ENCODE measurements at regions not wholly inside any gene's neighbourhood (a gene's known extent, or its start where the extent isn't known, plus 50 kb on each side); places are given as distances from the start of the nearest gene placed in this dataset.
"Not testable (repeated sequence)": the region's sequence is repeated elsewhere in the genome, so short reads cannot be mapped to it uniquely, and the experiment has no call there.

- no peaks in the 10 kb centered on the region for H3K4me1 ChIP-seq
- no peaks in the 10 kb centered on the region for H3K27me3 ChIP-seq
- peaks cover 0 to 4% of the 10 kb centered on the region in 2 donors for H3K9me3 ChIP-seq
- no peaks in the 10 kb centered on the region for H3K36me3 ChIP-seq
- TF ChIP-seq CTCF (IDR thresholded peaks at IDR 0.05), result no peak
- DNase-seq (ENCODE audit: low spot score in 2 of 2), result no peak
- H3K27ac ChIP-seq, result no peak overlapping the region
- intact Hi-C loops (cut with DNase I), result no loop called here
- H3K4me3 ChIP-seq, result no peak overlapping the region
Measured at GRCh38 chr7:27000496-27000895, 95.3 kb downstream of the HOXA1 start.

- H3K9me3 ChIP-seq; H3K27ac ChIP-seq; H3K27me3 ChIP-seq; H3K36me3 ChIP-seq; DNase-seq (ENCODE audit: low spot score in 2 of 2); H3K4me3 ChIP-seq; intact Hi-C loops (cut with DNase I); H3K4me1 ChIP-seq: not testable (repeated sequence)
Measured at GRCh38 chr7:26998284-26998683, 97.5 kb downstream of the HOXA1 start.

GRCh38 chr7:26995666-26996065 is 100.1 kb downstream of the HOXA1 start:
- Histone ChIP-seq H3K9me3 (peaks cover 0 to 4% of the 10 kb centered on the region in 2 donors), H3K27ac (no peak overlapping the region), H3K4me1 (no peaks in the 10 kb centered on the region), H3K27me3 (no peaks in the 10 kb centered on the region), H3K4me3 (no peak overlapping the region), H3K36me3 (no peaks in the 10 kb centered on the region)
- TF ChIP-seq CTCF (IDR thresholded peaks at IDR 0.05), result no peak
- no peak for DNase-seq (ENCODE audit: low spot score in 2 of 2)
- intact Hi-C loops (cut with DNase I), result no loop called here

- no peak for TF ChIP-seq CTCF (IDR thresholded peaks at IDR 0.05)
- intact Hi-C loops (cut with DNase I), result no loop called here
- Histone ChIP-seq H3K9me3 (peaks cover 0 to 4% of the 10 kb centered on the region in 2 donors), H3K36me3 (no peaks in the 10 kb centered on the region), H3K27ac (no peak overlapping the region), H3K4me3 (no peak overlapping the region), H3K27me3 (no peaks in the 10 kb centered on the region), H3K4me1 (no peaks in the 10 kb centered on the region)
- no peak for DNase-seq (ENCODE audit: low spot score in 2 of 2)
Measured at GRCh38 chr7:26993816-26994810, 101.7 kb downstream of the HOXA1 start.

- Histone ChIP-seq H3K4me1 (no peaks in the 10 kb centered on the region), H3K9me3 (no peaks in the 10 kb centered on the region), H3K27ac (no peak overlapping the region), H3K4me3 (no peak overlapping the region), H3K27me3 (no peaks in the 10 kb centered on the region), H3K36me3 (no peaks in the 10 kb centered on the region)
- DNase-seq (ENCODE audit: low spot score in 2 of 2), result no peak
- intact Hi-C loops (cut with DNase I), result no loop called here
- no peak for TF ChIP-seq CTCF (IDR thresholded peaks at IDR 0.05)
Measured at GRCh38 chr7:26992670-26993069, 103.1 kb downstream of the HOXA1 start.

GRCh38 chr7:26991796-26992195 is 104.0 kb downstream of the HOXA1 start:
- no peaks in the 10 kb centered on the region for H3K36me3 ChIP-seq
- no peaks in the 10 kb centered on the region for H3K9me3 ChIP-seq
- no peak overlapping the region for H3K4me3 ChIP-seq
- no peak for DNase-seq (ENCODE audit: low spot score in 2 of 2)
- H3K4me1 ChIP-seq, result no peaks in the 10 kb centered on the region
- no peak for TF ChIP-seq CTCF (IDR thresholded peaks at IDR 0.05)
- no peaks in the 10 kb centered on the region for H3K27me3 ChIP-seq
- intact Hi-C loops (cut with DNase I), result no loop called here
- H3K27ac ChIP-seq, result no peak overlapping the region

Data from ascending aorta (tissue), 2 donors.